IMR-90 (cell line): ENCODE measurements at regions not wholly inside any gene's neighbourhood (a gene's known extent, or its start where the extent isn't known, plus 50 kb on each side); places are given as distances from the start of the nearest gene placed in this dataset.

Source experiments
- CTCF ChIP-seq: conservative IDR thresholded peaks from 2 replicates; pipeline ENCODE4 v1.5.1; 2012; ENCODE audit warnings: mild to moderate bottlenecking, low read depth, low read length, improper control_type of control experiment
- ELK1 ChIP-seq: fragments of 150-350 bp; IDR thresholded peaks from 2 replicates; pipeline ENCODE4 v1.6.1; 2016; ENCODE audit warnings: low read depth, mild to moderate bottlenecking, low read length, moderate library complexity, borderline replicate concordance
- USF2 ChIP-seq: fragments of 150-350 bp; IDR thresholded peaks from 2 replicates; pipeline ENCODE4 v1.6.1; 2017; ENCODE audit warnings: mild to moderate bottlenecking, antibody characterized with exemption, low read length, low read depth

GRCh38 chr5:133851521-133851920, 116.9 kb downstream of the C5orf15 start:
- TF ChIP-seq CTCF = no peak
- TF ChIP-seq USF2 = no peak
- TF ChIP-seq ELK1 = no peak
